Mesenteric fat pad (tissue), 1 donor: ENCODE measurements at regions not wholly inside any gene's neighbourhood (a gene's known extent, or its start where the extent isn't known, plus 50 kb on each side); places are given as distances from the start of the nearest gene placed in this dataset.
"Not testable (repeated sequence)": the region's sequence is repeated elsewhere in the genome, so short reads cannot be mapped to it uniquely, and the experiment has no call there.

Source experiments
- DNase-seq: peaks from one replicate; pipeline ENCODE4 v3.0.0-alpha.2; 2020; ENCODE audit warnings: low spot score
- donor health status: DM: yes; HTN: yes; CAD: no.

DNA sequence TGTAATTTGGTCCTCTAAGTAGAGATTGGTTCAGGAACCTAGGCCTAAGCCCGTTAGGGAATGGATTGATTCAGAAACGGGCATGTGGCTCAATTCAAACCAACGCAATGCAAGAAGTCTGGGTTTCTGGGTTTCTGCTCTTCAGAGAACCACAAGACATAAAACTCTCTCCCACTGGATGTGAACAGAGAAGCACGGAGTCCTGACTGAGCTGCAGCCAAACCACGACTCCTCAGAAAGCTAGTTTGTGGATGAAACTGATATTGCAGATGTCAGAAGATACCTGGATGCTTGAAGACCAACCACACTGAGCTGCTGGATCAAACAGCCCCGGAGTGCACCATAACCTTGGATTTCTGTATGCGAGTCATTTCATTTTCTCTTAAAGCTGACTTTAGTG lies 50.0 kb downstream of the SOD2 start:
- DNase-seq, result peak; percentile 11

DNA sequence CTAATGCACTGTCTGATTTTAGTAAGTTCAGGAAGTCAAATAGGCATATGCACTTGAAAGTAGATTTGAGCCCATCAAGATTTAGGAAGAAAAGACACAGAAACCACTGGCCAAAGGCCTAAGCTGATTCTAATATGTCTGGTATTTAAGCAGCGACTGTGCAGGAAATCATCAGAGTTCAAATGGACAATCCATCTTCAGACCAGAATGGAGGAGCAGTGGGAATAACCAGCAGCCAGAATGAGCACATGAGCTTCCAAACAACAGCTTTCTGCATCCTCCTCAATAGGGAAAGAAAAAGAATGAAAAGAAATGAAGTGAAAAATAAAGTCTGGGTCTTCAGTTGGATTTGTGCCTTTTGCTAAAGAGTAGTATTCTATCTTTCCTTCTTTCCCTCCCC lies 50.6 kb downstream of the SOD2 start:
- no peak for DNase-seq

DNA sequence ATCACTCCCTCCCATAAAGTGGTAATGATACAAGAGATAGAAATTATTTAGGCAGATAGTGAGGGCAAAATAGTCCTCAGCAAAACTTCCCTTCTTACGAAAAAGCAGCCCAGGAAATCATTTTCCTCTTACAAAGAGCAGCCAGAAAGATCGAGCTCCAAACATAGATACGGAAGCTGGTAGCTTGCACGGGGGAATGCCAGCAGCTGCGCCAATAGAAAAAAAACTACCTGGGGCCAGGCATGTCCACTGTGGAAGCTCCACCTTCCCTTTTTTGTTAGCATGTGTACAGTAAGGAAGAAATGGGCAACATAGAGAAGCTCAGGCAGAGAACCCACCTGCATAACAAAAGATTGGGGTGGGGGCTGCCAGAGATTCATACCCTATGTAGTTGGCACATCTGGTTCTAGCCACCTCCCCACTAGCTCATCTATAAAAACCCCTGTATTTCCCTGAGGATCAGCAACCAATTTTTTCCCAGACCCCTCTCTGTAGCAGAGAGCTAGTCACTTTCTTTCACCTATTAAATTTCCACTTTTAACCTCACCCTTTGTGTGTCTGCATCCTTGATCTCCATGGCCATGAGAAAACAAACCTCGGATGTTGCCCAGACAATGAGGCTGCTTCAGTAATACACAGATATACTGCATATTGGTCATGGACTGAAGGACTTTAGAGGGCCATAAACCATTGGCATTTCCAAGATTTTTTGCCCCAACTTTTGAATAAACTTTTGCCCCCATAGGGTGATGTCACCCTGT lies 52.1 kb downstream of the SOD2 start:
- DNase-seq, result no peak

DNA sequence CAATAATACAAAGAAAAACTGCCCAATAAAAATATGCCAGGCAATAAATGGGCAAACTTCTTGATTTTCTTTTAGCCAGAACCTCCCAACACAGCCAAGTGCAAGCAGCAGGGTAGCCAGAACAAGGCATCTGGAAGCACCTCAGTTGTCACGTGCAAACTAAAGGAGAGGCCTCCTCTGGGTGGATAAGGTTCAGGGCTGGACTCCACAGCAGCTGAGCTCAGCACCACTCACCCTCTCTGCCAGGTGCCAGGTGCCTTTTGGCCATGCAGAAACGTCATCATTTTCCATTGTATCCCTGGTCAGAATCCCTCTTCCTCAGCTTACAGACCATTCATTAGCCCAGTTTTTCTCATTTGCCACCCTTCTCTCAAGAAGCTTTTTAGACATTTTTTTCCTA lies 52.7 kb downstream of the SOD2 start:
- no peak for DNase-seq

DNA sequence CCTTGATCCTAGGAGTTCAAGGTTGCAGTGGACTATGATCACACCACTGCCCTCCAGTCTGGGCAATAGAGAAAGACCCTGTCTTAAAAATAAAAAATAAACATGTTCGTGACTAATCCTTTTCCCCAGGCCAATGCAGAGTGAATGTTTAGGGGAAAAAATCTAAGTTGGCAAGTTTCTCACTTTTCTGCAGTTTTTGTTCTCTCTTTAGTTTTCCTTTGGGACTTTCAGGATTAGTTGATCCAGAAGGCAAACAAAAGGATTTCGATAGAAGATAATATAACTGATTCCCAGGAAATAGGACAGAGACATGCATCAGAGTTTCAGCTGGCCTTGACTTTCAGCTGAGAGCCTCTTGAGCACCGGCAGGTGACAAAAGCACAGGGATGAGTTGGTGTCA lies 53.3 kb downstream of the SOD2 start:
- DNase-seq, result no peak

DNA sequence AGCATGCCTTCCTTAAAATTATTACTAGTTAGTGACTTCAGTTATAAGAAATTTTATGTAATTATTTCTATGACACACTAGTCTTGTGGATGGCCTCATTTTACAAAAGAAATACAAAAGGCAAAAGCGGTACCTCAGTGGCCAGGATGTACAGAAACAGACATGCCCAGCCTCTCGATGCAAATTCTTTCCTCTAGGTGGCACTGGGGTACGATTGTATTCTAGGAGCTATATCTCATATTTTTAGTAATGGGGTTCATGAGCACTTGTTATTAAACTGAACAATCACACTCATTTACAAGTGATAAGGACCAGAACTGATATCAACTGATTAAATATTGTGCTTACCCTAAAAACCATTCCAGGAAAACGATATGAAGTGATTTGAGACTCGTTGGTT lies 59.8 kb downstream of the SOD2 start:
- DNase-seq, result no peak

DNA sequence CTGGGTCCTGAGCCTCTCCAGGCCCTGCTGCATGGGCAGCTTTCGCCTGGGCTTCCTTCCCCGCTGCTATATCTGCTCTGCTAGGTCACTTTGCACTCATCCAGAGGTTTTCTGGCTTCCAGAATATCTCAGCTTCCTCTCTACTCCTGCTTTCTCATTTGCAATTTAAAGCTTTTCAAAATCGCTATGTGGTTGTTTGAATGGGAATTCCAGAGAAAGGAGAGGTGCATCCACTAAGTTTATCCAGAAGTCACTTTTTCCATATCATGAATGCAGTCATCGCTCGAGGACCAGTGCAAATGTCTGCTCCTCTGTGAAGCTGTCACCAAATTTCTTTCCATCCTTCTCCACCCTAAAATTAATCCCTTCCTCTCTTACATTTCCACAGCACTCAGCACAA lies 61.2 kb downstream of the SOD2 start:
- no peak for DNase-seq

DNA sequence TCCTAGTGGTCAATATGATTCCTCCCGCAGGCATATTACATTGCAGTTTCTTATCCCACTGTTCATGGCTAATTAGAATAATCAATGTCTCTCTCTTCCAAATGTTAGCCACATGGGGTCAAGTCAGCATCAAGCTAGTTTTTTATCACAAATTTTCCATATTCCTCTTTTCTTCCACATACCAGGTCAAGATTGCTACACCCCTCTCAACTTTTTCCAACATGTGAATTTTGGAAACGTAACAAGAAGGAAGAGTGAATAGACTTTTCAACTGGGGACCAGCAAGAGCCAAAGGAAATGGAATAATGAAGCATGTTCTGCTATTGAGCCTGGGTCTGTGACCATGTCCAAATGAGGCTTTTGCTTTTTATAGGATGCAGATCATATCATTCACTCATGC lies 65.1 kb downstream of the SOD2 start:
- DNase-seq, result no peak

DNA sequence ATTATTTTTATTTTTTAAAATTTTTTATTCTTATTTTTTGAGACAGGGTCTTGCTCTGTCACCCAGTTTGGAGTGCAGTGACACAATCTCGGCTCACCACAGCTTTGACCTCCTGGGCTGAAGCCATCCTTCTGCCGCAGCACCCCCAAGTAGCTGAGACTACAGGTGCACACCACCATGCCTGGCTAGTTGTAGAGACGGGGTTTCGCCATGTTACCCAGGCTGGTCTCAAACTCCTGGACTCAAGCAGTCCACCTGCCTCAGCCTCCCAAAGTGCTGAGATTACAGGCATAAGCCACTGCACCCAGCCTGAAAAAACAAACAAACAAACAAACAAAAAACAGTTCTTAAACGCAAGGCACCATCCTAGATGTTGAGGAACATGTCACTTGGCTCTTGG lies 66.5 kb downstream of the SOD2 start:
- DNase-seq, result not testable (repeated sequence)

DNA sequence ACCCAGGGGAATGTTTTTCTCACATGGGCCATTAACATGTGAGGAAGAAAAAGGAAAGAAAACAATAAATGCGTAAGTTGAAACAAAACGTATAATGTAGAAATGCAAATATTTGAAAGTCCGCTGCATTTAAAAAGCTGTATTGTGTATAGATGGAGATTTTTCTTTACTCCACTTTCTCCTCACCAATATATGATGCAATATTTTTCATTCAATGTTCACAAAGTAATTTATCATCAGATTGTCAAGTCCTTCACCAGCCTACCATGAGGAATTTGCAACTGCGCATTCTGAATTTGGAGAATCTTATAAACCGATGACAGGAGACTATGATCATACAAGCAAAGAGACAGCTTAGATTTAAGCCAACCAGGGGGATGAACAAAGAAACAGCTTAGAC lies 69.9 kb downstream of the SOD2 start:
- no peak for DNase-seq

DNA sequence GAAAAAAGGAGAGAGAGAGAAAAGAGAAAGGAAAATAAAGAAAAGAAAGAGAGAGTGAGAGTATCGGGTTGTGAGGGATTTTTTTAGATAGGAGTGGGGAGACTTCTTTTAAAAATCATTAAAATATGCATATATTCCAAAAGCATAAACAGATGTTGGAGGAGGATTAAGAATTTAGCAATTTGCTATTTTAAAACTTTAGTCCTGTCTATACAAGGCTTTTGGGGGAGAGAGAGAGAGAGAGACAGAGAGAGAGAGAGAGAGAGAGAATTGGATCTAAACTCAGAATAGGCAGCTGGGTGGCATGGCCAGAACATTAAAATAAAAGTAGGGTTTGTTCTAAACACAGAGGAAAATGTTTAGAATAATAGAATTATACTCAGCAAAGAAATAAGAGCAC lies 72.1 kb downstream of the SOD2 start:
- DNase-seq, result no peak

DNA sequence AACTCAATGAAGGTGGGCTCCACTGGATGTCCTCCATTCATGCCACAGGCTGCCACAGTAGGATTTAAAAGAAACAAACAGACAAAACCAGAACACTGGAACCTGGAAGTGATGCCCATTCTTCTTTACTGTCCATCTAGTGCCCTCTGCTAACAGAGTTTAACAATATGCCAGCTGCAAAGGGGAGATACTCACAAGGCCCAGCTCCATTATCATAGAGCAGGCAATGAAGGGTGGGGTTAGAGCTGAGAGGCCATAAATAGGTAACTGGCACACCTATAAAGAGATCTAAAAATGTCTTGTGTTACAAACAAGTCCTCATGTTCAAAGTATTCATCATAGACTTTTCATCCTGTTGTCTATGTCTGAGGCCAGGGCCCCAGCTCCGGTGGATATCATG lies 75.6 kb downstream of the SOD2 start:
- no peak for DNase-seq

DNA sequence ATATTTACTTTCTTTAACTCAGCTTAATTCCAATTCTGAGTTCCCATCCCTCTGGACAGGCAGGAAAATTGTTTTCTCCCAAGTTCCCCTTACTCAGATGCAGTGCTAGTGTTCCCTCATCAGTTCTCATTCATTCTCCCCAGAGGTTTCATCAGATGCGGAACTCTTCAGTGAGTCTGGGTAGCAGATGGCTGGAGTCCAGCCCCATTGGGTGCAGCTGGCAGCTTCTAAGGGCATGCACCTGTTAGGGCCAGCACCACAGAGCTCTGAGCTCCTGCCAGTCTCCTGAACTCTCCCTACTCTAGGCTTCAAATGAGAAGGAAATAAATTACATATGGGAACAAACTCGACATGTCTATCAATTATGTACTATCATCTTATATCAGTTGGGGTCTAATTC lies 76.6 kb downstream of the SOD2 start:
- DNase-seq, result no peak

DNA sequence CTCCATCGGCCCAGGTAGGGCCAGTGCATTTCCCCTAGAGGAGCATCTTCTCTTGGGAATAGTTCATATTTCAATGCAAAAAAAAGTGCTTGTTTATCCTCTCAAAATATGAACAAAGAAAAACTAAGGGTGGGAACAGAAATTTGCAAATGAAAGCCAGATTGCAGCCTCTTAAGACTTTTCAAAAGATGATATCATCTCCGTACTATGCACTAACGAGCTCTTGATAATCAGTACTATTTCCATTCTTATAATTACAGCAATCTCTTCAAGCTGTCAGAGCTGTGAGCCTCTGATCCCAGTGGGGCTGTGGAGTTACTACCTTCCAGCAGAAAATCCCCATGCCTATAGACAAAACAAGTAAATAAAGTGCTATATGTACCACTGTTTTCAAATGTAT lies 77.1 kb downstream of the SOD2 start:
- no peak for DNase-seq

DNA sequence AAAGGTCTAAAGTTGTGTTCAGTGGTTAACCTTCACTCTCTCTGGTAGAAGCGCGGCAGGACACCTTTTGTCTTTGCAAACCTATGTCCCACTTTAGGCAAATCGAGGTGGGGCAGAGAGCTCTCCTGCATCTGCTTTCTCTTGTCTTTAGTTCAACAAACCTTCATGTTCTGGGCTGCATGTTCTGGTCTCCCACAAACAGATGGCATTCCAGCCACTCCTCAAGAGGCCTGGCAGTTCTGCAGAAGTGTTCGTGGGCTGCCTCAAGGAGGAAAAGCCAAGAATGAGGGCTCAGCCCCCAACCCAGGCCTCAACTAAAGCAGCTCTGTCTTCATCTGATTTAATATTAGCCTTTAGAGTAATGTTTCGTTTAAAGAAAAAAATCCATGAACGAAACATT lies 82.2 kb downstream of the SOD2 start:
- DNase-seq, result no peak

DNA sequence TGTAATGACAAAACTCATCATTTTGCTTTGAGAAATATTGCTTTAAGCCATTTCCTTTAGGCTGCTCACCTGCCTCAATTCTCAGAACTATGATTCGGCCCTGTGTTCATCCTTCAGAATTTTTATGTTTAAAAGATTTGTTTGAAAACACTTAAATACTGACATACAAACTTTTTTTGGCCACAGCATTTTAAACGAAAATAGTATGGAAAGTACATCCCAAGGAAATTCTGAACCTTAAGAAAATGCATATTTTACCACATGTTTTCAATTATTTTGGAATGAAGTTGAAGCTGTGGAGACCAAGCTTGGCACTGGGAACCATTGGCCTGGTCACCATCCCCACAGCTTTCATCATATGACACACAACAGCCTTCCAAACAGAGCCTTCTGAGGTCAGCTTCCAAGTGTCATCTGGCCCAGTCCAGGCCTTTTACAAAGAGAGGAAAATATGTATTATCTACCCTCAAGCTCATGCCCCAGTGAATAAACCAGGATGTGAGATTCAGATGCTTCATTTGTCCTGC lies 83.3 kb downstream of the SOD2 start:
- no peak for DNase-seq

DNA sequence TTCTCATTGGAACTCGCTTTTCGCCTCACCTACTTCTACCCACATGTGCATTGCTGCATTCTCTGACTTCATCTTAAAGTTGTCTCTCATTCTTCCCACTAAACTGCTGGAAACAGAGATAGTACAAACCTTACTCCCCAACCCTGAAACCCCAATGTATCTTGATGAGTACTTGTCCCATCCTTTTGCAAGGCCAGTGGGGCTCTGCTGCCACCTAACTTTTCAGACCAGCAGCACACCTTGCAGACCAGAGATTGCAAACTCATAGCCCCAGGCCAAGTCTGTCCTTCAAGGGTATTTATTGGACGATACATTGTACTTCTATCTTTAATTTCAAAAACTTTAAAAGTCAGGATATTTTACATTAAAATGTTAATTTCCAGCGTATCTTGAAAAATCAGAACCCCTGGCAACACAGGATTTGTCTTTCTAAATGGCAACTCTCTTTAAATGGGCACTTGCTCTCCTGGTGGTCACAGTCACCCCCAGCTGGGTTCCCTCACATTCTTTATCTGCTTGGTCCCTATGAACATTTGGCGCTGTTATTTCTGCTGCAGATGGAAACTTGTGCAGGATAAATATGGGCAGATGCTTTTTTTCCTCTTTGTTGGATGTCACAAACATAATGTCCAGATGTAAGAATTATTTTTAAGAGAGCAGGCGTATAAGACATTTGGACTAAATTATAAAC lies 83.9 kb downstream of the SOD2 start:
- DNase-seq, result no peak

DNA sequence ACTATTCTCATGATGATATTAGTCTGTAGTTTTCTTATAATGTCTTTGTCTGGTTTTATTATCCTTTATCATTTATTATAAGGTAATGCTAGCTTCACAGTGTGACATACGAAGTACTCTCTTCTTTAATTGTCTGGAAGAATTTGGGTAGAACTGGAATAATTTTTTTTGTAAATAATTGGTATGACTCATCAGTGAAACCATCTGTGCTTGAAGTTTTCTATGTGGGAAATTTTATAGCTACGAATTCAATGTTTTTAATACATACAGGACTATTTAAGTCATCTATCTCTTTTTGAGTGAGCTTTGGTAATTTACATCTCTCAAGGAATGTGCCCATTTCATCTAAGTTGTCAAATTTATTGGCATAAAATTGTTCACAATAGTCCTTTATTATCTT lies 86.3 kb downstream of the SOD2 start:
- DNase-seq, result no peak

DNA sequence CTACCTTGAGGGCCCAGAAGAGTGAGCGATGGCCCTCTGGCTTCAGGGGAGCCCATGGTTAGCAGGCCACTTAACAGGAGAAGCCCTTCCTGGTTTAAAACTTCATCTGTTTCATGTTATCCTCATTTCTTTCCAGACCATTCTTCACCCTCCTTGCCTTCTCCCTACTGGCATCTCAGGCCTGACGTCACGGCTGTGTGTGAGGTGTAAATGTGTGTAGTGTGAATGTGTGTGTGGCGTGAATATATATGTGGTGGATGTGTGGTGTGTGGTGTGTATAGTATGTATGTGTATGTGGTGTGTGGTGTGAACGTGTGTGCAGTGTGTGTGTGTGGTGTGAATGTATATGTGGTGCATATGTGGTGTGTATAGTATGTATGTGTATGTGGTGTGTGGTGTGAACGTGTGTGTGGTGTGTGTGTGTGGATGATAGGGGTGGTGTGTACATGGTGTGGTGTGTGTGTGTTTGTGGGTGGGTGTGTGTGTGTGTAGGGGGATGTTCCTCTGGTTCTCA lies 88.5 kb downstream of the SOD2 start:
- no peak for DNase-seq

DNA sequence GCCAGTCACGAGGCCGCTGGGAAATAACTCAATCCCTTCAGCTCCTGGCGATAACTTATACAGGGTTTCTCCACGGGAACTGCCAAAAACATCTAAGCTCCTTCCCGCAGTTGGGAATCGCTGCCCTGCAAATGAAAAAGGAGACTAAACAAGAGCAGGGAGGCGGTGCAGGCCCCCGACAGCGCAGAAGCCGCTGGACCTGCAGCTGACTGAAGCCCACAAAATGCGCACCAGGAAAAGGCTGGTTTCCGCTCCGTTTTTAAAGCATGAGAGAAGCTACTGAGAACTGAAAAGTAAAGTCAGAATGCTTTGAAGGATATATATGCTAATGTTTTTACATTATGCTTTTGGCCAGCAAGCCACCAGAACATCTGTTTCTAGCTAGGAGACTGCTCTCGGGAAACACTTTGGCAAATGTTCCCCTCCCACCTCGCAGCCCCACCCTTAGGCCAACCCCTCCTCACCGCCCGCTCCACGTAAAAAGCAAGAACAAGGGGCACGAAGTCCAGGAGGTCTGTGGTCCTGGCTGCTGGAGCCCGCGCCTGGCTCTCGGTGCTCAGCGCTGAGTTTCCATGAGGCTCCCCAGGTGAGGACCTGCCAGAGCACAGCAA lies 90.5 kb downstream of the SOD2 start:
- DNase-seq, result no peak

DNA sequence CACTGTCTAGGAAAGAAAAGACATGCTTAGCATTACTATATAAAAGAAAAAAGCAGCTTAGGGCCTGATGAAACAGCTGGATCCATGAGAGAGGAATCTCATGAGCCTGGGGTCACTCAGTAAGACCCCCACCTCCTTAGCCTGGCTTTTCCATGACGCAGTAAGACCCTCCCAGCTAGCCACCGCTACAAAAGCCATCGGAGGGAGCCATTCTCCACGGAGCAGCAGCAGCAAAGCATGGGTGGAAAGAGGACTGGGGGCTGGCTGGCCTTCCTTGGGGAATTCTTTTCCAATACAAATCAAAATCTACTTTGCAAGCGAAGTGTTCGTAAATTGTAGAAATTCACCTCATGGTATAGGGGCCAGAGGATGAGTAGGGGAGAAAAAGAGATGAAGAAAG lies 91.8 kb downstream of the SOD2 start:
- DNase-seq, result no peak

DNA sequence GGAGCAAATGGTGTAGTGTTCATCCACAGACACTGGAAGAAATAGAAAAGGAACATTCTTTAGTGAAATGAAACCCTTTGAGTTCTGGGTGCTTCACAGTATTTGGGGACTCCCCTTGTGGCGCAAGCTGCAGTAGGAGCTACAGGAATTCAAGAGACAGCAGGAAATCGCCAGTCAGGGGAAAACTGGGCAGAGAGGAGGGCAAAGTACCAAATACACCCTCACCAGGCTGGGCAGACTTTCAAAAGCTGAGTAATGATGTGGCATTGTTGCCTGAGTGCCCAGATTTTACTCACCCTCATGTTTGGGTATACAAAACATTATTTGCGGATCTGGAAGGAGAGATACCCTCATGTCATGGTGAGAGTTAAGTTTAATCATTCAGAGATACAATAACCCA lies 97.9 kb downstream of the SOD2 start:
- DNase-seq, result no peak
